H1 (cell line): ENCODE measurements at regions not wholly inside any gene's neighbourhood (a gene's known extent, or its start where the extent isn't known, plus 50 kb on each side); places are given as distances from the start of the nearest gene placed in this dataset.

ENCODE experiments used
- CBX5 ChIP-seq: fragments of 300-800, 300-1000 bp; sonication (generic); IDR thresholded peaks from 2 replicates; pipeline ENCODE4 v1.7.1; 2016; ENCODE audit warnings: antibody characterized with exemption, low read length, low read depth
- CEBPB ChIP-seq: IDR thresholded peaks from 2 replicates; pipeline ENCODE4 v1.6.1; 2012; ENCODE audit warnings: low read depth, low read length
- CTCF ChIP-seq, 3 experiments: IDR thresholded peaks; 1 replicate in 2 of 3; 2 replicates in 1 of 3; pipeline versions ENCODE4 v1.5.1 to v1.6.1; 2011; ENCODE audit warnings: low read length in 3 of 3, mild to moderate bottlenecking in 3 of 3, inconsistent platforms in 2 of 3, low read depth in 1 of 3, moderate library complexity in 1 of 3; ENCODE audit not compliant: insufficient read depth in 1 of 3; ENCODE audit errors: control extremely low read depth in 1 of 3
- EP300 ChIP-seq, 2 experiments: IDR thresholded peaks; 1 replicate in 1 of 2; 2 replicates in 1 of 2; pipeline ENCODE4 v1.6.1; 2011 to 2012; ENCODE audit warnings: low read depth in 2 of 2, low read length in 2 of 2, mild to moderate bottlenecking in 2 of 2, borderline replicate concordance in 1 of 2, inconsistent platforms in 1 of 2, moderate library complexity in 1 of 2
- EZH2 ChIP-seq: fragments of 200-600 bp; sonication (generic); IDR thresholded peaks from 2 replicates; pipeline ENCODE4 v1.7.1; 2012; ENCODE audit warnings: low read depth, mild to moderate bottlenecking, moderate library complexity, low read length, inconsistent platforms; ENCODE audit not compliant: severe bottlenecking
- JUN ChIP-seq: IDR thresholded peaks from 2 replicates; pipeline ENCODE4 v1.6.1; 2011; ENCODE audit warnings: low read depth, mild to moderate bottlenecking, improper control_type of control experiment, low read length
- MAFK ChIP-seq: IDR thresholded peaks from 2 replicates; pipeline ENCODE4 v1.6.1; 2012; ENCODE audit warnings: low read depth, mild to moderate bottlenecking, improper control_type of control experiment, low read length
- POLR2A ChIP-seq, 2 experiments: IDR thresholded peaks; 1 replicate in 1 of 2; 2 replicates in 1 of 2; pipeline ENCODE4 v1.6.1; 2011; ENCODE audit warnings: low read depth in 2 of 2, low read length in 2 of 2, mild to moderate bottlenecking in 2 of 2; ENCODE audit errors: control extremely low read depth in 1 of 2
- POLR2AphosphoS5 ChIP-seq: IDR thresholded peaks from 2 replicates; pipeline ENCODE4 v1.6.1; 2011; ENCODE audit warnings: low read depth, low read length
- RAD21 ChIP-seq, 2 experiments: IDR thresholded peaks in 1 of 2; conservative IDR thresholded peaks in 1 of 2; 2 replicates each; pipeline ENCODE4 v1.6.1; 2011; ENCODE audit warnings: low read depth in 2 of 2, low read length in 2 of 2, improper control_type of control experiment in 1 of 2, inconsistent platforms in 1 of 2, mild to moderate bottlenecking in 1 of 2, moderate library complexity in 1 of 2
- ZNF274 ChIP-seq: IDR thresholded peaks from 2 replicates; pipeline ENCODE4 v1.7.0; 2012; ENCODE audit warnings: low read length, borderline replicate concordance; ENCODE audit errors: extremely low read depth

GRCh38 chr18:27412556-27412955, 227.4 kb upstream of the CHST9 start:
- TF ChIP-seq CEBPB (no peak), POLR2AphosphoS5 (no peak), JUN (no peak), CTCF (IDR thresholded peaks at IDR 0.05; ENCODE audit: control extremely low read depth in 1 of 3, insufficient read depth in 1 of 3, low read depth in 1 of 3, low read length in 3 of 3) (no peak), EZH2 (no peak), CBX5 (no peak), ZNF274 (no peak), MAFK (no peak), POLR2A (IDR thresholded peaks at IDR 0.05; ENCODE audit: control extremely low read depth in 1 of 2, low read depth in 2 of 2, low read length in 2 of 2) (no peak), RAD21 (IDR thresholded peaks at IDR 0.05 in 1 of 2, conservative IDR thresholded peaks at IDR 0.05 in 1 of 2; ENCODE audit: low read depth in 2 of 2, low read length in 2 of 2) (no peak), EP300 (IDR thresholded peaks at IDR 0.05; ENCODE audit: borderline replicate concordance in 1 of 2, low read depth in 2 of 2, low read length in 2 of 2) (no peak)
